WERI-Rb-1 (cell line): ENCODE measurements at regions not wholly inside any gene's neighbourhood (a gene's known extent, or its start where the extent isn't known, plus 50 kb on each side); places are given as distances from the start of the nearest gene placed in this dataset.
"Not testable (repeated sequence)": the region's sequence is repeated elsewhere in the genome, so short reads cannot be mapped to it uniquely, and the experiment has no call there.

Experiments
- DNase-seq: peaks from one replicate; pipeline ENCODE4 v3.0.0-alpha.2; 2020
- H3K27ac ChIP-seq: fragments of 250-450 bp; sonication (Bioruptor Pico); 2 replicates; pipeline ENCODE4 v1.5.1; 2020; ENCODE audit warnings: mild to moderate bottlenecking, moderate library complexity
- H3K27me3 ChIP-seq: fragments of 250-450 bp; sonication (Bioruptor Pico); 2 replicates; pipeline ENCODE4 v1.5.1; 2021; ENCODE audit warnings: mild to moderate bottlenecking, low read depth, moderate library complexity; ENCODE audit not compliant: insufficient read depth, severe bottlenecking
- H3K36me3 ChIP-seq: fragments of 250-450 bp; sonication (Bioruptor Pico); 2 replicates; pipeline ENCODE4 v1.5.1; 2020; ENCODE audit warnings: mild to moderate bottlenecking, moderate library complexity
- H3K4me3 ChIP-seq: 2 replicates; pipeline ENCODE4 v1.5.1; 2011; ENCODE audit warnings: low read depth, mild to moderate bottlenecking, control low read depth, low read length
- H3K9me3 ChIP-seq: fragments of 250-450 bp; sonication (Bioruptor Pico); 2 replicates; pipeline ENCODE4 v1.5.1; 2021; ENCODE audit warnings: mild to moderate bottlenecking, moderate library complexity; ENCODE audit not compliant: severe bottlenecking
- TF ChIP-seq, protein P1 (sequence below): IDR thresholded peaks from 2 replicates; pipeline ENCODE4 v1.5.1; 2011; ENCODE audit warnings: low read depth, mild to moderate bottlenecking, control low read depth, inconsistent platforms, low read length

DNA sequence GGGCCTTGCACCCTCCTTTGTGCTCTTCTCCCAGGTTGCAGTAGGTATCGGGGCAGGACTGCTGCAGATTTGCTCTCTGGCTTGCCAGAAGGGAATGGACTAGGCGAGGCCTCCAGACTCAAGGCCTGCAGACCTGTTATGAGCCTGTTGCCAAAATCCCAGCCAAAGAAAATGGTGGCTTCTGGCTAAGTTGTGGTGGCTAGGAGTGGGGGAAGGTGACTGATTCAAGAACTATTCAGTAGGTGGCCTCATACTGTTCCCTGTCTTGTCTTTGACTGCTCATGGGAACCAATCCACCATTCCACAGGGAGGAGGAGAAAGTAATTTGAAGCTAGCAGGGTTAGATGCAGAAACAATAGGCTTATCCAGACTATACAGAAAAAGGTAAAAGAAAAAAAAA, 380.4 kb upstream of the PROK2 start:
- TF ChIP-seq, protein P1, sequence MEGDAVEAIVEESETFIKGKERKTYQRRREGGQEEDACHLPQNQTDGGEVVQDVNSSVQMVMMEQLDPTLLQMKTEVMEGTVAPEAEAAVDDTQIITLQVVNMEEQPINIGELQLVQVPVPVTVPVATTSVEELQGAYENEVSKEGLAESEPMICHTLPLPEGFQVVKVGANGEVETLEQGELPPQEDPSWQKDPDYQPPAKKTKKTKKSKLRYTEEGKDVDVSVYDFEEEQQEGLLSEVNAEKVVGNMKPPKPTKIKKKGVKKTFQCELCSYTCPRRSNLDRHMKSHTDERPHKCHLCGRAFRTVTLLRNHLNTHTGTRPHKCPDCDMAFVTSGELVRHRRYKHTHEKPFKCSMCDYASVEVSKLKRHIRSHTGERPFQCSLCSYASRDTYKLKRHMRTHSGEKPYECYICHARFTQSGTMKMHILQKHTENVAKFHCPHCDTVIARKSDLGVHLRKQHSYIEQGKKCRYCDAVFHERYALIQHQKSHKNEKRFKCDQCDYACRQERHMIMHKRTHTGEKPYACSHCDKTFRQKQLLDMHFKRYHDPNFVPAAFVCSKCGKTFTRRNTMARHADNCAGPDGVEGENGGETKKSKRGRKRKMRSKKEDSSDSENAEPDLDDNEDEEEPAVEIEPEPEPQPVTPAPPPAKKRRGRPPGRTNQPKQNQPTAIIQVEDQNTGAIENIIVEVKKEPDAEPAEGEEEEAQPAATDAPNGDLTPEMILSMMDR: no peak
- H3K4me3 ChIP-seq: no peak overlapping the region
- H3K27me3 ChIP-seq: no peaks in the 10 kb centered on the region
- H3K9me3 ChIP-seq: peaks cover 11% of the 10 kb centered on the region
- no peaks in the 10 kb centered on the region for H3K36me3 ChIP-seq
- DNase-seq: no peak
- no peak overlapping the region for H3K27ac ChIP-seq

- Histone ChIP-seq H3K36me3 (no peaks in the 10 kb centered on the region), H3K27ac (no peak overlapping the region), H3K4me3 (no peak overlapping the region), H3K27me3 (no peaks in the 10 kb centered on the region), H3K9me3 (peaks cover 11% of the 10 kb centered on the region)
- no peak for DNase-seq
- TF ChIP-seq, protein P1: no peak
Measured at GRCh38 chr3:72164635-72164978, 379.7 kb upstream of the PROK2 start.

DNA sequence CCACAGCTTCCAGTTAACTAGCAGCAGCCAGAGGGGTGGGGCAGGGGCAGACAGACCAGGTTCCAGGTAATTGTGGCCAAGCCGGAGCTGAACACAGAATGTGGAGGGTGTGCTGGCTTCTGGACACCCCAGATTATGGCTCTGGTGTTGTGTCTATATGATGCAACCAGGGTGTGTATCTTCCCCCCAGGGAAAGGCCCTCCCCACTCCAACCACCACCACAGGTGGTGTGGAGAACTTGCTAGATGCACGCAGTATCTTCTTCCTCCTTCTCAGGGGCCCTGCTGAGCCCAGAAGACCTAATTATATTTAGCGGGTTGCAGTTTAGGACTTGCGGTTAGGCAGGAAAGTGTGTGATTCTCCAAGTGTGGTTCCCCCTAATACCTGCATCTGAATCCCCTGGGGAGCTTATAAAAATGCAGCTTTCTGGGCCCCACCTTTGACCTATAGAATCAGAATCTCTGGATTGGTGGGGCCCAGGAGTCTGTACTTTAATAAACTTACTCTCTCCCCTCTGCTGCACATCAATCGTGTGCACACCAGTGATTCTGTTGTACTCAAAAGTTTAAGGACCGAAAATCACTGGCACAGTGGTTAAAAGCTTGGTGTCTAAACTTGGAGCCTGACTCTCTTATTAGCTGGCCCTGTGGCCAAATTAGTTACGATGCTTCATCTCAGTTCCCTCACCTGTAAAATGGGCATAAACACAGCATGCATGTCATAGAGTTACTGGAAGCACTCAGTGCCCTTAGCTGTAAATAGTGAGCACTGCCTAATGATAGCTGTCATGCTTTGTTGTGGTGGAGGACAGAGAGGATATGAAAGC, 379.1 kb upstream of the PROK2 start:
- Histone ChIP-seq H3K9me3 (peaks cover 11% of the 10 kb centered on the region), H3K27ac (no peak overlapping the region), H3K4me3 (no peak overlapping the region), H3K27me3 (no peaks in the 10 kb centered on the region), H3K36me3 (no peaks in the 10 kb centered on the region)
- TF ChIP-seq, protein P1: no peak
- DNase-seq: no peak

DNA sequence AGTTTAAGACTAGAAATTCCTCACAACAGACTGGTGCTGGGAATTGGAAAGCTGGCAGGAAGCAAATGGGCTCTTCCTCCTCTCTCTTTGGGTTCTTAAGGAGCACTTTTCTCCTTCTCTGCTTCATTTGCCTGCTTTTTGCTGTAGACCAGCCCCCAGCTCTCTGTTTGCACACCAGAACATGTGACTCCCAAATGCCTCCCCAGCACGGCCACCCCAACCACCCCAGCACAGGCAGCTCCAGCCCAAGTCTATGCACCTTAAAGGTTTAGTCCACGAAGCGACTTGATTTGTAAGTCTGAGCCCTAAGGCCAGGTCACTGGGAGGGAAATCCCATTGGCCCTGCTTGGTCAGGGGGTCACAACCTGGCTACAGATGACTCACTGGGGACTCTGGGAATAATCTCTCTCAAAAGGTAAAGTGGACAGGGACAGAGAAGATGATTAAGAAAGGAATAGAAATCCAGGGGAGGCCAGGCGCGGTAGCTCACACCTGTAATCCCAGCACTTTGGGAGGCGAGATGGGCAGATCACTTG, 377.8 kb upstream of the PROK2 start:
- no peaks in the 10 kb centered on the region for H3K36me3 ChIP-seq
- no peak overlapping the region for H3K4me3 ChIP-seq
- peak overlapping the region; percentile 34; the same call in 1 of the 2 replicates for H3K27ac ChIP-seq
- TF ChIP-seq, protein P1: no peak
- H3K9me3 ChIP-seq: peaks cover 4% of the 10 kb centered on the region
- H3K27me3 ChIP-seq: no peaks in the 10 kb centered on the region
- no peak for DNase-seq

DNA sequence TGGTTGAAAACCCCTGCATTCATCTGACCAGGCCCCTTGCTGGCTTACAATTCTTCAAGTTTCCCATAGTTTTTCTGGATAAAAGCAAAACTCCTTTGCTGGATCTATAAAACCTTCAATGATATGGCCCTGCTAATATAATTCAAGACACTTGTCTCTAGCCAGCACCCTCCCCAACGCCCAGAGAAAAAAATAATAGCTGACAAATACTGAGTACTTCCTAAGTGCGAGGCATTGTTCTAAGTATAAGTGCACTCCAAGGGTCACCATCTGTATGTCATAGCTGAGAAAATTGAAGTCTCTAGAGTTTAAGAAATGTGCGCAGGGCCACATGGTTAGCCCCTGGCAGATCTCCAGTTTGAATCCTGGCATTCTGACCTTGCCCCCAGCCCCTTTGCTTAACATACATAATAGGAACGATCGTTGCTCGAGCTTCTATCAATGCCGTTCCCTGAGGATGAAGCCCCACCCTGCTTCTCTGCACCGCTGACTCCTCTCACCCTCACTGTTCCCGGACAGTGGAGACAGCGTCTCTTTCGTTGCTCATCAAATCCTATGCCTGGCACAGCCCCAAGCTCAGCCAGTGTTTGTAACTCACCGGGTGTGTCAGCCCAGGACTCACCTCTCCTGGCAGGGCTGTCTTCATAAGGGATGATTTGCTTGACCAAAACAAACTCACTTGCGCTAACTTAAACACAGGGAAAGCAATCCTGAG, 377.1 kb upstream of the PROK2 start:
- no peak overlapping the region for H3K4me3 ChIP-seq
- DNase-seq: no peak
- H3K27ac ChIP-seq: no peak overlapping the region

GRCh38 chr3:72161285-72161684, 376.3 kb upstream of the PROK2 start:
- not testable (repeated sequence) for H3K36me3 ChIP-seq, H3K9me3 ChIP-seq, H3K27ac ChIP-seq, H3K27me3 ChIP-seq, DNase-seq, H3K4me3 ChIP-seq

More for the DNA sequence above, 377.1 kb upstream of the PROK2 start:
- TF ChIP-seq, protein P1: no peak
- H3K9me3 ChIP-seq: no peaks in the 10 kb centered on the region
- H3K36me3 ChIP-seq: no peaks in the 10 kb centered on the region
- H3K27me3 ChIP-seq: no peaks in the 10 kb centered on the region
